B cell (primary cell): ENCODE measurements at regions not wholly inside any gene's neighbourhood (a gene's known extent, or its start where the extent isn't known, plus 50 kb on each side); places are given as distances from the start of the nearest gene placed in this dataset.

ENCODE experiments used
- EZH2 ChIP-seq: IDR thresholded peaks from 2 replicates; pipeline ENCODE4 v1.6.1; 2012; ENCODE audit warnings: borderline replicate concordance, low read depth, mild to moderate bottlenecking, moderate library complexity, low read length; ENCODE audit not compliant: insufficient read depth, poor library complexity, severe bottlenecking
- TF ChIP-seq, protein P1 (sequence below): fragments of 200-600 bp; IDR thresholded peaks from one replicate; pipeline ENCODE4 v1.8.0; 2022; ENCODE audit warnings: antibody characterized with exemption, mild to moderate bottlenecking

DNA sequence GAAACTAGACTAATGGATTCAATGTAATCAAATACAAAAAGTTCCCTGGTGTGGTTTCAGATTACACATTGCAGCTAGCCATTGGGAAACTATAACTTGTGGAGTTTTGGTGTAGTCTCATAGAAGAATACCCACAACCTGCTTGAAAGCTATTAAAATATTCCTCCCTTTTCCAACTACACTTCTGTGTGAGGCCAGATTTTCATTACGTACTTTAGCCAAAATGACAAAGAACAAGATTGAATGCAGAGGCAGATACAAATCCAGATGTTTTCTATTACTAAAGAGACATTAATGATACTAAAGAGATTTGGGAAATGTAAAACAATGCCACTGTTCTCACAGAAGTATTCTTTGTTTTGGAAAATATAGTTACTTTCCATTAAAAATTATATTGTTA is 128.7 kb upstream of the SLC35G4 start:
- TF ChIP-seq, protein P1, sequence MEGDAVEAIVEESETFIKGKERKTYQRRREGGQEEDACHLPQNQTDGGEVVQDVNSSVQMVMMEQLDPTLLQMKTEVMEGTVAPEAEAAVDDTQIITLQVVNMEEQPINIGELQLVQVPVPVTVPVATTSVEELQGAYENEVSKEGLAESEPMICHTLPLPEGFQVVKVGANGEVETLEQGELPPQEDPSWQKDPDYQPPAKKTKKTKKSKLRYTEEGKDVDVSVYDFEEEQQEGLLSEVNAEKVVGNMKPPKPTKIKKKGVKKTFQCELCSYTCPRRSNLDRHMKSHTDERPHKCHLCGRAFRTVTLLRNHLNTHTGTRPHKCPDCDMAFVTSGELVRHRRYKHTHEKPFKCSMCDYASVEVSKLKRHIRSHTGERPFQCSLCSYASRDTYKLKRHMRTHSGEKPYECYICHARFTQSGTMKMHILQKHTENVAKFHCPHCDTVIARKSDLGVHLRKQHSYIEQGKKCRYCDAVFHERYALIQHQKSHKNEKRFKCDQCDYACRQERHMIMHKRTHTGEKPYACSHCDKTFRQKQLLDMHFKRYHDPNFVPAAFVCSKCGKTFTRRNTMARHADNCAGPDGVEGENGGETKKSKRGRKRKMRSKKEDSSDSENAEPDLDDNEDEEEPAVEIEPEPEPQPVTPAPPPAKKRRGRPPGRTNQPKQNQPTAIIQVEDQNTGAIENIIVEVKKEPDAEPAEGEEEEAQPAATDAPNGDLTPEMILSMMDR, result no peak
- no peak for TF ChIP-seq EZH2
